HCT116 (cell line): ENCODE measurements at regions not wholly inside any gene's neighbourhood (a gene's known extent, or its start where the extent isn't known, plus 50 kb on each side); places are given as distances from the start of the nearest gene placed in this dataset.

ENCODE experiments used
- CBX3 ChIP-seq: IDR thresholded peaks from 2 replicates; pipeline ENCODE4 v1.6.1; 2012; ENCODE audit warnings: low read depth
- CEBPB ChIP-seq: IDR thresholded peaks from 2 replicates; pipeline ENCODE4 v1.6.1; 2012; ENCODE audit warnings: low read depth
- CTCF ChIP-seq, 3 experiments: fragments of 200-600 bp in 1 of 3; sonication (generic) in 1 of 3; IDR thresholded peaks in 2 of 3; conservative IDR thresholded peaks in 1 of 3; 2 replicates each; pipeline ENCODE4 v1.5.1; 2012 to 2017; ENCODE audit warnings: low read depth in 2 of 3, low read length in 2 of 3, antibody characterized with exemption in 1 of 3, borderline replicate concordance in 1 of 3, control low read depth in 1 of 3, mild to moderate bottlenecking in 1 of 3, mixed read lengths in 1 of 3, mixed run types in 1 of 3, moderate library complexity in 1 of 3; ENCODE audit not compliant: insufficient read depth in 1 of 3
- EZH2 ChIP-seq: fragments of 200-600 bp; sonication (generic); IDR thresholded peaks from 2 replicates; pipeline ENCODE4 v1.6.1; 2017; ENCODE audit warnings: antibody characterized with exemption, mixed run types
- EZH2phosphoT487 ChIP-seq: fragments of 200-600 bp; IDR thresholded peaks from 2 replicates; pipeline ENCODE4 v1.6.1; 2018; ENCODE audit warnings: antibody characterized with exemption, borderline replicate concordance
- JUND ChIP-seq: IDR thresholded peaks from 2 replicates; pipeline ENCODE4 v1.6.1; 2012
- MAX ChIP-seq: IDR thresholded peaks from 2 replicates; pipeline ENCODE4 v1.6.1; 2012
- POLR2A ChIP-seq: IDR thresholded peaks from 2 replicates; pipeline ENCODE4 v1.7.0; 2011; ENCODE audit warnings: borderline replicate concordance; ENCODE audit not compliant: insufficient read depth, insufficient read length; ENCODE audit errors: extremely low read depth
- POLR2AphosphoS5 ChIP-seq: IDR thresholded peaks from 2 replicates; pipeline ENCODE4 v1.6.1; 2011; ENCODE audit warnings: mild to moderate bottlenecking, low read depth, low read length, moderate library complexity
- RAD21 ChIP-seq: IDR thresholded peaks from 2 replicates; pipeline ENCODE4 v1.6.1; 2012; ENCODE audit warnings: low read depth, mild to moderate bottlenecking
- SRF ChIP-seq: IDR thresholded peaks from 2 replicates; pipeline ENCODE4 v1.6.1; 2012; ENCODE audit warnings: low read depth
- TCF7L2 ChIP-seq: IDR thresholded peaks from 2 replicates; pipeline ENCODE4 v1.7.0; 2011; ENCODE audit warnings: borderline replicate concordance, inconsistent platforms; ENCODE audit not compliant: insufficient read depth, insufficient read length; ENCODE audit errors: extremely low read depth

- TF ChIP-seq JUND = no peak
- TF ChIP-seq CTCF (IDR thresholded peaks at IDR 0.05 in 2 of 3, conservative IDR thresholded peaks at IDR 0.05 in 1 of 3; ENCODE audit: borderline replicate concordance in 1 of 3, insufficient read depth in 1 of 3, low read depth in 2 of 3, low read length in 2 of 3) = no peak
- no peak for TF ChIP-seq CEBPB
- no peak for TF ChIP-seq MAX
- TF ChIP-seq SRF = no peak
- TF ChIP-seq POLR2AphosphoS5 = no peak
- TF ChIP-seq EZH2phosphoT487 = no peak
- no peak for TF ChIP-seq POLR2A
- no peak for TF ChIP-seq TCF7L2
- TF ChIP-seq RAD21 = no peak
- no peak for TF ChIP-seq CBX3
- no peak for TF ChIP-seq EZH2
These were observed 78.4 kb upstream of the MEOX2 start for GRCh38 chr7:15764851-15765382.
